ENCODE measurements at regions not wholly inside any gene's neighbourhood (a gene's known extent, or its start where the extent isn't known, plus 50 kb on each side); places are given as distances from the start of the nearest gene placed in this dataset.

GRCh38 chr4:123623611-123624010 lies 227.0 kb downstream of the SPRY1 start:
- no peak for TF ChIP-seq CTCF (conservative IDR thresholded peaks at IDR 0.05)
- no peak for TF ChIP-seq ZFX (IDR thresholded peaks at IDR 0.05)
- H3K27ac ChIP-seq, result no peak overlapping the region

- H3K27ac ChIP-seq, result no peak overlapping the region
- TF ChIP-seq CTCF (conservative IDR thresholded peaks at IDR 0.05), result no peak
- no peak for TF ChIP-seq ZFX (IDR thresholded peaks at IDR 0.05)
Measured at GRCh38 chr4:123624959-123625358, 228.4 kb downstream of the SPRY1 start.

- no peak overlapping the region for H3K27ac ChIP-seq
- TF ChIP-seq CTCF (conservative IDR thresholded peaks at IDR 0.05) (no peak), ZFX (IDR thresholded peaks at IDR 0.05) (no peak)
Measured at GRCh38 chr4:123628288-123628687, 231.7 kb downstream of the SPRY1 start.

- H3K27ac ChIP-seq, result no peak overlapping the region
- TF ChIP-seq CTCF (conservative IDR thresholded peaks at IDR 0.05), result no peak
- TF ChIP-seq ZFX (IDR thresholded peaks at IDR 0.05), result no peak
Measured at GRCh38 chr4:123631786-123632692, 235.4 kb downstream of the SPRY1 start.

GRCh38 chr4:123632693-123633030 lies 236.1 kb downstream of the SPRY1 start:
- H3K27ac ChIP-seq, result no peak overlapping the region
- TF ChIP-seq CTCF (conservative IDR thresholded peaks at IDR 0.05), result no peak
- TF ChIP-seq ZFX (IDR thresholded peaks at IDR 0.05), result no peak

GRCh38 chr4:123638834-123639233 lies 242.2 kb downstream of the SPRY1 start:
- H3K27ac ChIP-seq, result no peak overlapping the region
- TF ChIP-seq CTCF (conservative IDR thresholded peaks at IDR 0.05), result no peak
- TF ChIP-seq ZFX (IDR thresholded peaks at IDR 0.05), result no peak

- no peak overlapping the region for H3K27ac ChIP-seq
- TF ChIP-seq CTCF (conservative IDR thresholded peaks at IDR 0.05), result no peak
- no peak for TF ChIP-seq ZFX (IDR thresholded peaks at IDR 0.05)
Measured at GRCh38 chr4:123640271-123640670, 243.7 kb downstream of the SPRY1 start.
